ENCODE measurements at regions not wholly inside any gene's neighbourhood (a gene's known extent, or its start where the extent isn't known, plus 50 kb on each side); places are given as distances from the start of the nearest gene placed in this dataset.

- DNase-seq (ENCODE audit: low spot score): no peak
Observed at GRCh38 chr4:13844740-13845139, 217.2 kb upstream of the BOD1L1 start.

- no peak for DNase-seq (ENCODE audit: low spot score)
Observed at GRCh38 chr4:13849778-13850177, 222.3 kb upstream of the BOD1L1 start.

- no peak for DNase-seq (ENCODE audit: low spot score)
Observed at GRCh38 chr4:13851085-13851940, 223.8 kb upstream of the BOD1L1 start.

- no peak for DNase-seq (ENCODE audit: low spot score)
Observed at GRCh38 chr4:13852411-13852810, 224.9 kb upstream of the BOD1L1 start.

GRCh38 chr4:13856387-13856786 is 228.9 kb upstream of the BOD1L1 start:
- DNase-seq (ENCODE audit: low spot score): no peak

GRCh38 chr4:13857397-13857796 is 229.9 kb upstream of the BOD1L1 start:
- no peak for DNase-seq (ENCODE audit: low spot score)

- DNase-seq (ENCODE audit: low spot score): no peak
Observed at GRCh38 chr4:13857800-13858199, 230.3 kb upstream of the BOD1L1 start.

GRCh38 chr4:13859423-13859822 is 231.9 kb upstream of the BOD1L1 start:
- no peak for DNase-seq (ENCODE audit: low spot score)

GRCh38 chr4:13860126-13860525 is 232.6 kb upstream of the BOD1L1 start:
- DNase-seq (ENCODE audit: low spot score): no peak

- DNase-seq (ENCODE audit: low spot score): no peak
Observed at GRCh38 chr4:13865871-13866669, 238.5 kb upstream of the BOD1L1 start.

GRCh38 chr4:13866881-13867280 is 239.4 kb upstream of the BOD1L1 start:
- DNase-seq (ENCODE audit: low spot score): no peak

- no peak for DNase-seq (ENCODE audit: low spot score)
Observed at GRCh38 chr4:13872155-13872554, 244.6 kb upstream of the BOD1L1 start.

GRCh38 chr4:13872955-13873354 is 245.4 kb upstream of the BOD1L1 start:
- DNase-seq (ENCODE audit: low spot score): no peak

- DNase-seq (ENCODE audit: low spot score): no peak
Observed at GRCh38 chr4:13875181-13875580, 247.7 kb upstream of the BOD1L1 start.

GRCh38 chr4:13876131-13876530 is 248.6 kb upstream of the BOD1L1 start:
- no peak for DNase-seq (ENCODE audit: low spot score)

- DNase-seq (ENCODE audit: low spot score): no peak
Observed at GRCh38 chr4:13876940-13877339, 249.4 kb upstream of the BOD1L1 start.

- DNase-seq (ENCODE audit: low spot score): no peak
Observed at GRCh38 chr4:13877626-13878025, 250.1 kb upstream of the BOD1L1 start.

GRCh38 chr4:13881892-13882291 is 254.4 kb upstream of the BOD1L1 start:
- DNase-seq (ENCODE audit: low spot score): no peak

- DNase-seq (ENCODE audit: low spot score): no peak
Observed at GRCh38 chr4:13887010-13887409, 259.5 kb upstream of the BOD1L1 start.

GRCh38 chr4:13888112-13888511 is 260.6 kb upstream of the BOD1L1 start:
- no peak for DNase-seq (ENCODE audit: low spot score)

GRCh38 chr4:13891544-13891939 is 264.0 kb upstream of the BOD1L1 start:
- no peak for DNase-seq (ENCODE audit: low spot score)

- DNase-seq (ENCODE audit: low spot score): no peak
Observed at GRCh38 chr4:13892739-13893105, 265.2 kb upstream of the BOD1L1 start.

GRCh38 chr4:13893211-13893610 is 265.7 kb upstream of the BOD1L1 start:
- DNase-seq (ENCODE audit: low spot score): no peak
